Stomach (tissue), 8 donors: ENCODE measurements at regions not wholly inside any gene's neighbourhood (a gene's known extent, or its start where the extent isn't known, plus 50 kb on each side); places are given as distances from the start of the nearest gene placed in this dataset.

ENCODE experiments used
- DNase-seq, 2 donors: peaks; one replicate each; pipeline versions ENCODE4 v3.0.0 to v3.0.0-alpha.2; 2013 to 2019
- H3K27ac ChIP-seq, 5 donors: fragments of 200-600 bp in 4 of 5; sonication (generic) in 4 of 5; one replicate each; pipeline ENCODE4 v1.5.1; 2013 to 2019; ENCODE audit warnings: mild to moderate bottlenecking in 1 of 5, moderate library complexity in 1 of 5
- H3K27me3 ChIP-seq, 3 donors: fragments of 200-600 bp; sonication (generic); one replicate each; pipeline ENCODE4 v1.5.1; 2017 to 2019; ENCODE audit warnings: mixed run types in 1 of 3
- H3K36me3 ChIP-seq, 4 donors: fragments of 200-600 bp; sonication (generic); 1 replicate in 3 of 4; 2 replicates in 1 of 4; pipeline ENCODE4 v1.5.1; 2016 to 2019
- H3K4me1 ChIP-seq, 4 donors: fragments of 200-600 bp; sonication (generic); one replicate each; pipeline ENCODE4 v1.5.1; 2016 to 2019
- H3K4me3 ChIP-seq, 4 donors: fragments of 200-600 bp; sonication (generic) in 3 of 4; one replicate each; pipeline ENCODE4 v1.5.1; 2016 to 2019; ENCODE audit warnings: mild to moderate bottlenecking in 1 of 4
- H3K9me3 ChIP-seq, 4 donors: fragments of 200-600 bp; sonication (generic); one replicate each; pipeline ENCODE4 v1.5.1; 2016 to 2019
- EP300 ChIP-seq: sonication (generic); formaldehyde crosslinking; IDR thresholded peaks from one replicate; pipeline ENCODE4 v1.6.1; 2017; ENCODE audit warnings: antibody characterized with exemption
- POLR2A ChIP-seq, 4 donors: fragments of 450-650 bp; IDR thresholded peaks; one replicate each; pipeline ENCODE4 v1.6.1; 2016; ENCODE audit warnings: antibody characterized with exemption in 4 of 4, control low read depth in 2 of 4, mild to moderate bottlenecking in 1 of 4, moderate library complexity in 1 of 4
- POLR2AphosphoS5 ChIP-seq, 3 donors: sonication (generic); formaldehyde crosslinking; IDR thresholded peaks; one replicate each; pipeline ENCODE4 v1.6.1; 2016; ENCODE audit warnings: antibody characterized with exemption in 3 of 3
- WGBS, 5 donors: extraction: QIAGEN DNeasy Blood & Tissue Kit in 3 of 5; methylation state at CpG; one replicate each; pipeline versions ENCODE4 v1.1.5 to v1.1.7; 2013 to 2018; 5-methylcytosine and 5-hydroxymethylcytosine counted together
- intact Hi-C: fragments of 100-400 bp; cut with DNase I; formaldehyde crosslinking; loops from one replicate; pipeline ENCODE4 v1.15.1; 2023; ENCODE audit warnings: low total_unique reads
- TF ChIP-seq, protein P1 (sequence below), 7 experiments: fragments of 450-650 bp in 4 of 7; fragments of 200-600 bp in 3 of 7; sonication (generic) in 3 of 7; IDR thresholded peaks; one replicate each; pipeline ENCODE4 v1.5.1; 2016 to 2019; ENCODE audit warnings: antibody characterized with exemption in 7 of 7, control low read depth in 2 of 7, mild to moderate bottlenecking in 1 of 7
- donor health status: healthy with polysubstance abuse.
- donor health status: Bipolar disorder and iron deficiency.
- donor health status: healthy.

GRCh38 chr4:138765442-138765841, 250.1 kb upstream of the NOCT start:
- Histone ChIP-seq H3K36me3 (no peaks in the 10 kb centered on the region), H3K4me3 (no peak overlapping the region), H3K27me3 (no peaks in the 10 kb centered on the region), H3K27ac (no peak overlapping the region), H3K4me1 (no peaks in the 10 kb centered on the region), H3K9me3 (no peaks in the 10 kb centered on the region)
- no peak for DNase-seq
- intact Hi-C loops: no loop called here
- TF ChIP-seq, protein P1, sequence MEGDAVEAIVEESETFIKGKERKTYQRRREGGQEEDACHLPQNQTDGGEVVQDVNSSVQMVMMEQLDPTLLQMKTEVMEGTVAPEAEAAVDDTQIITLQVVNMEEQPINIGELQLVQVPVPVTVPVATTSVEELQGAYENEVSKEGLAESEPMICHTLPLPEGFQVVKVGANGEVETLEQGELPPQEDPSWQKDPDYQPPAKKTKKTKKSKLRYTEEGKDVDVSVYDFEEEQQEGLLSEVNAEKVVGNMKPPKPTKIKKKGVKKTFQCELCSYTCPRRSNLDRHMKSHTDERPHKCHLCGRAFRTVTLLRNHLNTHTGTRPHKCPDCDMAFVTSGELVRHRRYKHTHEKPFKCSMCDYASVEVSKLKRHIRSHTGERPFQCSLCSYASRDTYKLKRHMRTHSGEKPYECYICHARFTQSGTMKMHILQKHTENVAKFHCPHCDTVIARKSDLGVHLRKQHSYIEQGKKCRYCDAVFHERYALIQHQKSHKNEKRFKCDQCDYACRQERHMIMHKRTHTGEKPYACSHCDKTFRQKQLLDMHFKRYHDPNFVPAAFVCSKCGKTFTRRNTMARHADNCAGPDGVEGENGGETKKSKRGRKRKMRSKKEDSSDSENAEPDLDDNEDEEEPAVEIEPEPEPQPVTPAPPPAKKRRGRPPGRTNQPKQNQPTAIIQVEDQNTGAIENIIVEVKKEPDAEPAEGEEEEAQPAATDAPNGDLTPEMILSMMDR (IDR thresholded peaks at IDR 0.05): no peak
- no peak for TF ChIP-seq POLR2AphosphoS5 (IDR thresholded peaks at IDR 0.05)
- no peak for TF ChIP-seq POLR2A (IDR thresholded peaks at IDR 0.05)
- TF ChIP-seq EP300: no peak
- 81 to 92% (median 90%) methylated on average over 3 of the region's 3 CpGs for WGBS, 5 donors

DNA sequence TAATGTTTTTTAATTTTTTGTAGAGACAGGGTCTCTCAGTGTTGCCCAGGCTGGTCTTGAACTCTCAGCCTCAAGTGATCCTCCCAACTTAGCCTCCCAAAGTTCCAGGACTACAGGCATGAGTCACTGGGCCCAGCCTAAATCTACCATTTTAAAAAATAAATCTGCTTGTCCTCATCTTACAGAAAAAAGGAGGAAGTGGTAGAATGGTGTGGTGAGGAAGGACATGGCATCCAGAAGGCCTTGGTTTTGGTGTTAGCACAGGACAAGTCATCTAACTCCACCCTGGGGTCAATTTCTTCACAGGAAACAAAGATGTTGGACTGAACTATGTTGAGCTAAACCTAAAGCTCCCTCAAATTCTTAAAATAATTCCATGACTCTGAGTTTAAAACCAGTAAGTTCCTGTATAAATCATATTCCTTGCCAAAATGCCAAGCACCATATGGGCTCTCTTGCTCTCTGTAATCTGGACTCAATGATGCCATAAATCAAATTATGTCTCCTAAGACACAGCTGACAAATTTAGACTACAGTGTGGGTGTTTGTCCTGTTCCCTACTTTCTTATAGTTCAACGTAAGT, 253.9 kb upstream of the NOCT start:
- H3K4me3 ChIP-seq: no peak overlapping the region
- H3K36me3 ChIP-seq: no peaks in the 10 kb centered on the region
- H3K27ac ChIP-seq: no peak overlapping the region
- intact Hi-C loops: no loop called here
- TF ChIP-seq, protein P1 (IDR thresholded peaks at IDR 0.05): no peak
- TF ChIP-seq POLR2AphosphoS5 (IDR thresholded peaks at IDR 0.05) (no peak), EP300 (no peak), POLR2A (IDR thresholded peaks at IDR 0.05) (no peak)
- H3K27me3 ChIP-seq: no peaks in the 10 kb centered on the region
- no peaks in the 10 kb centered on the region for H3K4me1 ChIP-seq
- 68 to 90% (median 85%) methylated on average over 1 of the region's 1 CpG for WGBS, 5 donors
- no peaks in the 10 kb centered on the region for H3K9me3 ChIP-seq
- DNase-seq: no peak

DNA sequence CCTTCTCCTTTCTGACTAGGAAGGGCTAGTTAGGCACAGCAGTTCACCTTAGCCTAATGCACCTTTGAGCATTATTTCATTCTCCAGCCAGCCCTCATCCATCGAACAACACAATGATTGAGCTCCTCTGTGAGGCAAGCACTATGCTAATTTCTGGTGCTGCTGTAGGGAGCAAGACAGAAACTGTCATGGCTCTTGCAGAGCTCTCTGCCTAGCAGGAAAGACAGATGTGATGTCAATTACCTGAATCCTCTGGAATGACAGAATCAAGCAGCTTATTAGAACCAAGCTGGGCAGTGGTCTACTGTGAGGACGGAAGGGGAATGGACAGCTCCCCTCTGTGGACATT, 256.1 kb upstream of the NOCT start:
- H3K36me3 ChIP-seq: no peaks in the 10 kb centered on the region
- no peak overlapping the region for H3K27ac ChIP-seq
- no peak overlapping the region for H3K4me3 ChIP-seq
- H3K27me3 ChIP-seq: no peaks in the 10 kb centered on the region
- TF ChIP-seq POLR2AphosphoS5 (IDR thresholded peaks at IDR 0.05): no peak
- TF ChIP-seq, protein P1 (IDR thresholded peaks at IDR 0.05): no peak
- TF ChIP-seq EP300: no peak
- TF ChIP-seq POLR2A (IDR thresholded peaks at IDR 0.05): no peak
- intact Hi-C loops: no loop called here
- DNase-seq: no peak
- WGBS, 5 donors: 77 to 91% (median 82%) methylated on average over 2 of the region's 2 CpGs
- H3K4me1 ChIP-seq: no peaks in the 10 kb centered on the region
- peaks cover 0 to 3% (median 0%) of the 10 kb centered on the region in 4 donors for H3K9me3 ChIP-seq

GRCh38 chr4:138758876-138759553, 256.6 kb upstream of the NOCT start:
- Histone ChIP-seq H3K27ac (no peak overlapping the region), H3K9me3 (peaks cover 0 to 3% (median 0%) of the 10 kb centered on the region in 4 donors), H3K27me3 (no peaks in the 10 kb centered on the region), H3K4me3 (no peak overlapping the region), H3K4me1 (no peaks in the 10 kb centered on the region), H3K36me3 (no peaks in the 10 kb centered on the region)
- intact Hi-C loops: no loop called here
- TF ChIP-seq, protein P1 (IDR thresholded peaks at IDR 0.05): no peak
- TF ChIP-seq POLR2A (IDR thresholded peaks at IDR 0.05) (no peak), POLR2AphosphoS5 (IDR thresholded peaks at IDR 0.05) (no peak), EP300 (no peak)
- no peak for DNase-seq
- WGBS, 5 donors: 83 to 87% (median 86%) methylated on average over 9 of the region's 9 CpGs
